Inflammatory macrophage treated with lipopolysaccharide for 1 hour (primary cell): ENCODE measurements at regions not wholly inside any gene's neighbourhood (a gene's known extent, or its start where the extent isn't known, plus 50 kb on each side); places are given as distances from the start of the nearest gene placed in this dataset.

Source experiments
- DNase-seq, 2 donors: peaks; one replicate each; pipeline ENCODE4 v3.0.0-alpha.2; 2020 to 2022

GRCh38 chr2:2574401-2575180, 243.5 kb upstream of the MYT1L start:
- no peak for DNase-seq

- DNase-seq = no peak
These were observed 242.7 kb upstream of the MYT1L start for GRCh38 chr2:2573658-2574293.

- no peak for DNase-seq
These were observed 242.1 kb upstream of the MYT1L start for GRCh38 chr2:2573205-2573604.

GRCh38 chr2:2572393-2573204, 241.5 kb upstream of the MYT1L start:
- DNase-seq = no peak

GRCh38 chr2:2571301-2572150, 240.5 kb upstream of the MYT1L start:
- DNase-seq = no peak

- no peak for DNase-seq
These were observed 239.8 kb upstream of the MYT1L start for GRCh38 chr2:2570871-2571270.

GRCh38 chr2:2570360-2570759, 239.3 kb upstream of the MYT1L start:
- DNase-seq = no peak

- no peak for DNase-seq
These were observed 238.8 kb upstream of the MYT1L start for GRCh38 chr2:2569836-2570235.

- DNase-seq = no peak
These were observed 238.2 kb upstream of the MYT1L start for GRCh38 chr2:2569306-2569705.

- DNase-seq = no peak
These were observed 237.3 kb upstream of the MYT1L start for GRCh38 chr2:2568411-2568810.

GRCh38 chr2:2567776-2568175, 236.7 kb upstream of the MYT1L start:
- DNase-seq = no peak

- no peak for DNase-seq
These were observed 235.6 kb upstream of the MYT1L start for GRCh38 chr2:2566396-2567323.

- no peak for DNase-seq
These were observed 234.6 kb upstream of the MYT1L start for GRCh38 chr2:2565671-2566070.

- no peak for DNase-seq
These were observed 233.4 kb upstream of the MYT1L start for GRCh38 chr2:2564300-2565078.

- DNase-seq = no peak
These were observed 232.3 kb upstream of the MYT1L start for GRCh38 chr2:2563309-2563860.

- no peak for DNase-seq
These were observed 231.8 kb upstream of the MYT1L start for GRCh38 chr2:2562867-2563266.

- DNase-seq = no peak
These were observed 230.4 kb upstream of the MYT1L start for GRCh38 chr2:2561346-2562095.

- DNase-seq = no peak
These were observed 229.4 kb upstream of the MYT1L start for GRCh38 chr2:2560374-2561015.

GRCh38 chr2:2558476-2558875, 227.4 kb upstream of the MYT1L start:
- no peak for DNase-seq
